ENCODE measurements at regions not wholly inside any gene's neighbourhood (a gene's known extent, or its start where the extent isn't known, plus 50 kb on each side); places are given as distances from the start of the nearest gene placed in this dataset.
A peak's percentile ranks its signal among the peaks of the same experiment; 100 is the strongest.

GRCh38 chr2:118309946-118310680, 221.8 kb downstream of the INSIG2 start:
- peak; percentile 43 for DNase-seq

DNA sequence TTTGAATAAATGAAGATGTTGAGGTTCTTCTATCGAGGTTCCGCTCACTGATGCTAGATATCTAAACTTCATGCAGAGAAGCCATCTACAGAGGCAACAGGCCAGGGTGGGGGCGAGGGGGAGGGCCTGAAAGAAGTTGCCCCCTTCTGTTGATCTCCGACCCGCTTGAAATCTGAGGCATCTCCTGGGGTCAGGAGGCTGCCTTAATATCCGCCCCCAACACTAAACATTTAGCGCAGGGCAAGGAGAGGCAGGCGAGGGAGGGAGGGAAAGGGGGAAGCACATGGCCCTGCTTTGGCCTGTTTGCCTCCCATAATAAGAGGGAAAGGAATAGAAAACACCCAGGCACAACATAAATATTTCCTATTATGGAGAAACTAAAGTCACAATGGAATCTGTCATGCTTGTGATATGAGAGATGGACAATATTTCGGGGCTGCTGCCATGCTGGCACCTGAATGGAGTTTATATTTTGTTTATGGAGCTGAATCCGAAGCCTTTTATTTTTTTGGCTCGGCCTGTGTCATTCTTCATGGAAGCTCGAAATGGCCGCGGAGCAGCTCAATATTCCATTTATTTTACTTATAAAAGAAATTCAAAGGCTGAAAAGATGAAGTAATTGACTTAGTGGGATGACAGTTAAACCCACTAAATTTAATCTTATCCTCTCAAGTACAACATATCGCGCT, 221.1 kb downstream of the INSIG2 start:
- no peak for DNase-seq

- no peak for DNase-seq
Observed at GRCh38 chr2:118307864-118308263, 219.6 kb downstream of the INSIG2 start.

GRCh38 chr2:118301248-118301647, 213.0 kb downstream of the INSIG2 start:
- DNase-seq = no peak

- no peak for DNase-seq
Observed at GRCh38 chr2:118300832-118301231, 212.6 kb downstream of the INSIG2 start.

DNA sequence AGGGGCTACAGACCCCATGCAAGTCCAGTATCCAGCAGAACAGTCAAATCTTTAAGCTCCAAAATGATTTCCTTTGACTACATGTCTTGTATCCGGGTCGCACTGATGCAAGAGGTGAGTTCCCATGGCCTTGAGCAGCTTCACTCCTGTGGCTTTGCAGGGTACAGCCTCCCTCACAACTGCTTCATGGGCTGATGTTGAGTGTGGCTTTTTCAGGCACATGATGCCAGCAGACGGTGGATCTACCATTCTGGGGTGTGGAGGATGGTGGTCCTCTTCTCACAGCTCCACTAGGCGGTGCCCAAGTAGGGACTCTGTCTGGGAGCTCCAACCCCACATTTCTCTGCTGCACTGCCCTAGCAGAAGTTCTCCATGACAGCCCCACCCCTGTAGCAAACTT, 208.4 kb downstream of the INSIG2 start:
- no peak for DNase-seq

- no peak for DNase-seq
Observed at GRCh38 chr2:118295592-118296390, 207.5 kb downstream of the INSIG2 start.

DNA sequence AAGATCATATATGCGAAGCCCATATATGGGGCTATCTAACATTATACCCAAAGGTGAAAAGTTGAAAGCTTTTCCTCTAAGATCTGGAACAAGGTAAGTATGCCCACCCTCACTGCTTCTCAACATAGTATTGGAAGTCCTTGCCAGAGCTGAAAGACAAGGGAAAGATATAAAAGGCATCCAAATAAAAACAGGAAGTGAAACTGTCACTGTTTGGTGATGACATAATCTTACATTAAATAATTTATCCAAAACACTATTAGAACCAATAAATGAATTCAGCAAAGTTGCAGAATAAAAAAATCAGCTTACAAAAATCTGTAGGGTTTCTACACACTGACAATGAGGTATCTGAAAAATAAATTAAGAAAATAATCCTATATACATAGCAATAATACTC, 205.8 kb downstream of the INSIG2 start:
- no peak for DNase-seq

DNA sequence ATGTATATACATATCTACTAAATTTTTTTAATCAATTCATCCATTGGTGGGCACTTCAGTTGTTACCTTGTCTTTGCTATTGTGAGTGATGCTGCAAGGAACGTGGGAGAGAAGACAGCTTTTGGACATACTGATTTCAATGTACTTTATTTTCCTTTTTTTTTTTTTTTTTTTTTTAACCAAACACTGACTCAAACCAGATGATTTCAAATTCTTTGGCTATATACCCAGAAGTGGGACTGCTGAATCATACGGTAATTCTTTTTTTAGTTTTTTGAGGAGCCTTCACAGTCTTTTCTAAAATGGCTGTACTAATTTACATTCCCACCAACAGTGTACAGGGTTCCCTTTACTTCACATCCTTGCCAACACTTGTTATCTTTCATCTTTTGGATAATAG, 204.7 kb downstream of the INSIG2 start:
- no peak for DNase-seq

DNA sequence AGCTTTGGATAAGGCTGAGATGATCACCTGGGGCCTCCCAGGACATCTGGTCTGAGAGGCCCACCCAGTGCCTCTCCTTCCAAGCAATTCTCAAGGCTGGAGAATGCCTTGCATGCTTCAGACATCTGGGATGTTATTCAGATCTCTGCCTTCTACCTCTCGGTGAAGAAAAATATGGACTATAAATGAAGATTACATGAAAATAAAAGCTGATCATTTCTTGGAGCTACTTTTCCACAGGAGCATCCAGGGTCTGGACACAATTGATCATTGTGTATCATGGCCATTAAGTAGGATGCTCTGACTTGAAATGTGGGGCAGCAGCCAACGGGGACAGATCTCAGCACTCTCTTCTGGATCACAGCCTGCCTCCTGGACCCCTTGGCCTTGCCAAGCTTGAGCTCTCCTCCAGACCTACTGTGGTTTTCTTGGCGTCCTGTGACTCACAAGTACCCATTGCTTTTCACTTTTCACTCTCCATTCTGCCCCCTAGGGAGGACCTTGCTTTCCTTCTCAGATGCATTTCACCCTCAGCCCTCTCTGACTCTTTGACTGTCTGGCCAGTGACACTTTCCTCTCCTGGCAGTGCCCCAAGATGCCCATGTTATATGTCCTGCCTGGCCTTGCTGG, 203.1 kb downstream of the INSIG2 start:
- no peak for DNase-seq

DNA sequence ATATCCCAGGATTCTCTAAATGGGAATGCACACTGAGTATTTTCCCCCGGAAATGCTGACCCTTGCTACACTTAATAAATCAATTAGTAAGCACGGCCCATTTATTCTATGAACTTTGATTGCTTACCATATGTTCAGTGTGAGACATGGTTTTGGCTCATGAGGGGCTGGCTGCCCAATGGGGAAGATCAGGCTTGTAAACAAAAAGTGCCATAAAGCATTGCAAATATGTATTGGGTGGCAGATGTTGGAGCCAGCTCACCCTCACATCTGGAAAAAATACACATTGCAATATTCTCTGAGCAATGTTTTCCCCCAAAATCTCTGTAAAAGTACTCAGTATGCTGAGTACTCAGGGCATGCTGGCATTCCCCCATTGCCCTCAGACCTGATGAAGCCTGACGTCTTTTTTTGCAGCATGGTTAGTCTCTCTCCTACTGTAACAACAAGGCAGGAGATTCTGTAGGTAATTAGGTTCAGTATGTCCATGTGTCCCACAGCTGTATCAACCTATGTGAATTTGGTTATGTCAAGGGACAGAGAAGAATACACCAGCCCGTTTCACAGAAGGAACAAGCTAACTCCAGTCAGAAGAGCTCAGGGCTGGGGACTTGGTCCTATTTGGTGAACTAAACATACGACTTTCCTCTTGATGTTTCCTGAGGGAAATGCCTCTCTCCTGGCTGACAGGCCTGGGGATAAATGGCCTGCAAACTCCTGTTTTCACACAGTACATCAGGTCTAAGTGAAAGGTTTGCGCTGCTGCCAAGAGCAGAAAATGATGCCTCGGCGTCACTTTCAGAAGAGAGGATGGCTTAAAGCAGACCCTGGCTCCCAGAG, 202.4 kb downstream of the INSIG2 start:
- no peak for DNase-seq

- DNase-seq = no peak
Observed at GRCh38 chr2:118279005-118279404, 190.7 kb downstream of the INSIG2 start.

- DNase-seq = no peak
Observed at GRCh38 chr2:118278046-118278445, 189.8 kb downstream of the INSIG2 start.

GRCh38 chr2:118274841-118275510, 186.7 kb downstream of the INSIG2 start:
- DNase-seq = no peak

- no peak for DNase-seq
Observed at GRCh38 chr2:118272391-118272790, 184.1 kb downstream of the INSIG2 start.

- no peak for DNase-seq
Observed at GRCh38 chr2:118269408-118270051, 181.3 kb downstream of the INSIG2 start.

- no peak for DNase-seq
Observed at GRCh38 chr2:118268268-118268667, 180.0 kb downstream of the INSIG2 start.

DNA sequence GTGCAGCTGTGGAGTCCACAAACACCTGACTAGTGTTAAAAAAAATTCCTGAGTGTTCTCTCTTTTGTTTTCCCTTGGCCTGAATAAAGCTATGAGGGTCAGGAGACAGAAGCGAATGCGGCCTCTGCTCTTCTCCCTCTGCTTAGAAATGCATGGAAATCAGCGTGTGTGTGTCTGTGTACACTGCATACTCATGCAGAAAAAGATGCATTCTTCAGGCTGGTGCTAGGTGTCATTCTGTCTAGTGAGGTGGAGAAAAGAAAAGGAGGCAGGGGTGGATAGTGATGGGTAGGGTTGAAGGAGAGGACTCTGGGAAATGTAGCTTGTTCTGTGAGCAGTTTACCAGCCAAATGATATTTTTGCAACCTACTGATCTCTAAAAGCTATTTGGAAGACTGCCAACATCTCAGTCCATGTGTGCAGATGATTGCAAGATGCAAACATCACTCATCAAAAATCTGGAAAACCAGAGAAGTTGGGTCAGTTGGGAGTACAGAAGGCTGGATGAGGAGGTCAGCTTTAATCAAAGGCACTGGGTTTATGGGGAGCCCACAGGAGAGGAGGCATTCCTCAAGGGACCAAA, 177.7 kb downstream of the INSIG2 start:
- no peak for DNase-seq

DNA sequence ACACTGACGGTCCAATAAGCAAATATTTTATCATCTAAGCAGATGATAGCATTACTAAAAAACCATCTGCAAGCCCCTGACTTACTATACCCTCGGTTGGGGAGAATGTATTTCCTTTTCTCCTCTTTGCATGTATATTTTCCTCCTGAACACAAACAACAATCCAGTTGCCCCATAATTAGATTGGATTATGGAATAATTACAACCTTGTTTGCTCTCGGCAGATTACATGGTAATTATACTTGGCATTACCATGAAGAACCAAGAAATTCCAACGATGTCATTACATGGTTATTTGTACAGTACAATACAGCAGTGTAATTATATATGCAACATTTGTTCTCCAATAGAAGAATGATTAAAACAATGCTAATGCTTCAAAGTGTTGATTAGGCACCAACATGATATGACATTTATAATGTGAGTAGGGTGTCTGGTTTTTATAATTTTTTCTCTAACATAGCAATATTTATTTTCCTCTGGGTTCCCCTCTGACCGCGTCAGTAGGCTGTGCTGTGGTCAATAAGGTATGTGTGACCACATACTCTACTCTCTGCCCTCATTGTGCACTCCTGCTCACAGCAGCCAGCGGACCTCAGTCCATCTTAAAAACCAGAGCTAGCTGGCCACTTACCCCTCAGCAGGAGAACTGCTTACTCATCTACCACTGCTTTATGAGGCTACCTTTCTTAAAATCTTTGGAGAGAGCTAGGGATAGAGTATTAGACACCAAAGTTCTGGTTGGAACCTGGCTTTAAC, 176.1 kb downstream of the INSIG2 start:
- DNase-seq = peak; percentile 64

- no peak for DNase-seq
Observed at GRCh38 chr2:118257696-118258095, 169.4 kb downstream of the INSIG2 start.
